ENCODE measurements at regions not wholly inside any gene's neighbourhood (a gene's known extent, or its start where the extent isn't known, plus 50 kb on each side); places are given as distances from the start of the nearest gene placed in this dataset.

GRCh38 chr12:19033244-19033643 is 96.3 kb upstream of the PLEKHA5 start:
- Histone ChIP-seq H3K9me3 (ENCODE audit: insufficient read depth, low read depth, low read length) (peaks cover 9% of the 10 kb centered on the region), H3K79me2 (ENCODE audit: insufficient read depth, low read length) (no peaks in the 10 kb centered on the region), H3K4me2 (ENCODE audit: low read length) (no peak overlapping the region), H3K27ac (ENCODE audit: low read depth, low read length) (no peak overlapping the region), H3K9ac (ENCODE audit: low read length) (no peak overlapping the region), H2AFZ (ENCODE audit: low read depth, low read length) (no peak overlapping the region), H3K27me3 (ENCODE audit: insufficient read depth, low read length) (no peaks in the 10 kb centered on the region), H4K20me1 (ENCODE audit: insufficient read depth, low read length) (no peaks in the 10 kb centered on the region), H3K4me3 (ENCODE audit: insufficient read depth, low read depth, low read length) (no peak overlapping the region), H3K4me1 (ENCODE audit: insufficient read depth, low read length) (peaks cover 15% of the 10 kb centered on the region), H3K36me3 (ENCODE audit: insufficient read depth, low read length) (no peaks in the 10 kb centered on the region)
- Mint-ChIP-seq H3K27ac (ENCODE audit: unreplicated experiment) (no peak overlapping the region), H3K36me3 (ENCODE audit: low read depth, unreplicated experiment) (no peaks in the 10 kb centered on the region), H3K9me3 (ENCODE audit: unreplicated experiment) (peaks cover 14% of the 10 kb centered on the region), H3K27me3 (ENCODE audit: low read depth, unreplicated experiment) (no peaks in the 10 kb centered on the region), H3K4me1 (ENCODE audit: low read depth, unreplicated experiment) (peaks cover 28% of the 10 kb centered on the region), H3K4me3 (ENCODE audit: unreplicated experiment) (no peak overlapping the region)
- FAIRE-seq: no peak
- DNase-seq (ENCODE audit: low read depth): no peak
- TF ChIP-seq CTCF (IDR thresholded peaks at IDR 0.05; ENCODE audit: insufficient read depth, low read depth, low read length): no peak
- no peak for TF ChIP-seq EZH2 (IDR thresholded peaks at IDR 0.05; ENCODE audit: insufficient read depth, low read length)

DNA sequence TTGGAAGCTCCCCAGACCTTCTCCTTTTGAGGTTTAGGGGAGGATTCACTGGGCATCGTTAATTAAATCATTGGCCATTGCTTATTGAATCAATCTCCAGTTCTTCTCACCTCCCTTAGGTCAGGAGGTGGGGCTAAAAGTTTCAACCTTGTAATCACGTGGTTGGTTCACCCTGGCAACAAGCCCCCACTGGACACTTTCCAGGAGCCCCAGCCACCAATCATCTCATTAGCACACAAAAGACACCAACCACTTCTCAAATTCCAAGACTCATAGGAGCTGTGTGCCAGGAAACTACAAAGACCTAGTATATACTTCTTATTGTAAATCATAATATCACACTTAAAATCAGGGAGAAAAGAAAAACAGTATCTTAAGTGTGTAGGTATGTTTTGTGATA is 94.6 kb upstream of the PLEKHA5 start:
- H3K27ac ChIP-seq (ENCODE audit: low read depth, low read length): no peak overlapping the region
- Mint-ChIP-seq H3K36me3 (ENCODE audit: low read depth, unreplicated experiment) (no peaks in the 10 kb centered on the region), H3K4me1 (ENCODE audit: low read depth, unreplicated experiment) (peaks cover 29% of the 10 kb centered on the region), H3K27me3 (ENCODE audit: low read depth, unreplicated experiment) (no peaks in the 10 kb centered on the region), H3K9me3 (ENCODE audit: unreplicated experiment) (peaks cover 14% of the 10 kb centered on the region), H3K4me3 (ENCODE audit: unreplicated experiment) (no peak overlapping the region), H3K27ac (ENCODE audit: unreplicated experiment) (no peak overlapping the region)
- H3K9ac ChIP-seq (ENCODE audit: low read length): no peak overlapping the region
- H3K4me1 ChIP-seq (ENCODE audit: insufficient read depth, low read length): peaks cover 15% of the 10 kb centered on the region
- DNase-seq (ENCODE audit: low read depth): no peak
- H3K27me3 ChIP-seq (ENCODE audit: insufficient read depth, low read length): no peaks in the 10 kb centered on the region
- TF ChIP-seq CTCF (IDR thresholded peaks at IDR 0.05; ENCODE audit: insufficient read depth, low read depth, low read length) (no peak), EZH2 (IDR thresholded peaks at IDR 0.05; ENCODE audit: insufficient read depth, low read length) (no peak)
- no peak overlapping the region for H2AFZ ChIP-seq (ENCODE audit: low read depth, low read length)
- no peak overlapping the region for H3K4me2 ChIP-seq (ENCODE audit: low read length)
- no peaks in the 10 kb centered on the region for H3K36me3 ChIP-seq (ENCODE audit: insufficient read depth, low read length)
- H4K20me1 ChIP-seq (ENCODE audit: insufficient read depth, low read length): no peaks in the 10 kb centered on the region
- no peaks in the 10 kb centered on the region for H3K79me2 ChIP-seq (ENCODE audit: insufficient read depth, low read length)
- peaks cover 9% of the 10 kb centered on the region for H3K9me3 ChIP-seq (ENCODE audit: insufficient read depth, low read depth, low read length)
- no peak for FAIRE-seq
- H3K4me3 ChIP-seq (ENCODE audit: insufficient read depth, low read depth, low read length): no peak overlapping the region

DNA sequence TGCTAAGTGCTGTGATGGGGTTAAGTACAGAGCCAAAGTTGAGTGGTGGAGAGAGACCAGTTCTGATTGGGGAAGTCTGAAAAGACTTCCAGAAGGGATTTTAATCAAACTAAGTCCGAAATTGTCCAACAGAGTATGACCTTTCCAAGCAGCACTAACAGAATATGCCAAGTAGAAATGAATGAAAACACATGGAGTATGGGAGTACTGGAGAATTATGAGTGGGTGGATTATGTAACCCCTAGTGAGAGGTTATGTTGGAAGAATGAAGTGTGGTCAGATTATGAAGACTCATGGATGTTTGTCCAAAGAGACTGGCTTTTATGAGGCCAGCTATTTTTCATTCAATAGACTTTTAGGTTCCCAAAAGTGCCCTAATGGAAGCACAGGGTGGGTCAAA is 94.0 kb upstream of the PLEKHA5 start:
- Histone ChIP-seq H3K27ac (ENCODE audit: low read depth, low read length) (no peak overlapping the region), H2AFZ (ENCODE audit: low read depth, low read length) (no peak overlapping the region), H3K27me3 (ENCODE audit: insufficient read depth, low read length) (no peaks in the 10 kb centered on the region), H3K4me3 (ENCODE audit: insufficient read depth, low read depth, low read length) (no peak overlapping the region), H3K9me3 (ENCODE audit: insufficient read depth, low read depth, low read length) (peaks cover 9% of the 10 kb centered on the region), H4K20me1 (ENCODE audit: insufficient read depth, low read length) (no peaks in the 10 kb centered on the region), H3K79me2 (ENCODE audit: insufficient read depth, low read length) (no peaks in the 10 kb centered on the region), H3K9ac (ENCODE audit: low read length) (no peak overlapping the region), H3K36me3 (ENCODE audit: insufficient read depth, low read length) (no peaks in the 10 kb centered on the region), H3K4me1 (ENCODE audit: insufficient read depth, low read length) (peaks cover 14% of the 10 kb centered on the region), H3K4me2 (ENCODE audit: low read length) (no peak overlapping the region)
- no peaks in the 10 kb centered on the region for H3K27me3 Mint-ChIP-seq (ENCODE audit: low read depth, unreplicated experiment)
- DNase-seq (ENCODE audit: low read depth): peak; percentile 85
- TF ChIP-seq EZH2 (IDR thresholded peaks at IDR 0.05; ENCODE audit: insufficient read depth, low read length) (no peak), CTCF (IDR thresholded peaks at IDR 0.05; ENCODE audit: insufficient read depth, low read depth, low read length) (no peak)
- no peak overlapping the region for H3K27ac Mint-ChIP-seq (ENCODE audit: unreplicated experiment)
- peaks cover 26% of the 10 kb centered on the region for H3K4me1 Mint-ChIP-seq (ENCODE audit: low read depth, unreplicated experiment)
- no peak for FAIRE-seq
- no peaks in the 10 kb centered on the region for H3K36me3 Mint-ChIP-seq (ENCODE audit: low read depth, unreplicated experiment)
- H3K4me3 Mint-ChIP-seq (ENCODE audit: unreplicated experiment): no peak overlapping the region
- H3K9me3 Mint-ChIP-seq (ENCODE audit: unreplicated experiment): peaks cover 14% of the 10 kb centered on the region

Measured in astrocyte (in vitro differentiated cells and primary cell).